Left cardiac atrium (tissue), 4 donors: ENCODE measurements at regions not wholly inside any gene's neighbourhood (a gene's known extent, or its start where the extent isn't known, plus 50 kb on each side); places are given as distances from the start of the nearest gene placed in this dataset.

Source experiments
- ATAC-seq, 2 donors: fragments of 200-7000 bp; cut with Tn5 transposase; one replicate each; pipeline ENCODE4 v1.9.1; 2020; ENCODE audit warnings: mild to moderate bottlenecking in 2 of 2, moderate library complexity in 2 of 2
- DNase-seq: peaks from one replicate; pipeline ENCODE4 v3.0.0-alpha.2; 2020
- intact Hi-C, 2 donors: fragments of 100-400 bp; cut with DNase I; formaldehyde crosslinking; loops; one replicate each; pipeline versions ENCODE4 v1.14.1 to v1.15.1; 2022 to 2023
- donor health status: DM: no; HTN: yes; CAD: no.
- donor health status: DM: no; HTN: yes; CAD: no; lungs with severe emphysema.
- donor health status: DM: yes; HTN: yes; CAD: no.
- donor health status: Dilated cardiomyopathy.

GRCh38 chr9:113690055-113690740, 185.9 kb upstream of the ZNF618 start:
- intact Hi-C loops = no loop called here
- peak in 1 of 2 donors; percentile 38 for ATAC-seq
- no peak for DNase-seq

GRCh38 chr9:113692256-113692655, 183.9 kb upstream of the ZNF618 start:
- no peak for ATAC-seq
- no peak for DNase-seq
- intact Hi-C loops = no loop called here

GRCh38 chr9:113694912-113695311, 181.2 kb upstream of the ZNF618 start:
- DNase-seq (no peak), ATAC-seq (no peak)
- intact Hi-C loops = no loop called here

- no peak for ATAC-seq
- intact Hi-C loops = no loop called here
- DNase-seq = no peak
Measured at GRCh38 chr9:113695440-113695851, 180.7 kb upstream of the ZNF618 start.

DNA sequence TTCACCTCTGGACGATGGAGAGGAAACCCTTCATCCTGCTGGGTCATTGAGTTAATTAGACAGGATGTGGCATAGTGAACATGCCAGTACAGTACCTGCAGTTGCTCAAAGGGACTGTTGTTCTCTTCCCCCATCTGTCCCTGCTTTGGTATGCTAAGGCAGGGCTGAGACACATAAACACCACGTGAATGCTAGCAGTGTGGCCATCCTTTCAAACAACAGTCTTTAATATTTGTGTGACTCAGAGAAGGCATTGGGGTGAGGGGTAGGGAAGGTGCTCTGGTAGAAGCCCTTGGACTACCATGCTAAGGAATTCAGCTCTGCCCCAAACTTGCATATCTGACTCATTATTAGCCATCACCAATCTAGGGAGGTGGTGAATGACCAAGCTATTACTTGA, 180.2 kb upstream of the ZNF618 start:
- ATAC-seq = no peak
- intact Hi-C loops = no loop called here

GRCh38 chr9:113701774-113702755, 174.0 kb upstream of the ZNF618 start:
- intact Hi-C loops = no loop called here
- DNase-seq = no peak
- no peak for ATAC-seq

More for the DNA sequence above, 180.2 kb upstream of the ZNF618 start:
- no peak for DNase-seq

GRCh38 chr9:113705306-113705927, 170.7 kb upstream of the ZNF618 start:
- DNase-seq (no peak), ATAC-seq (no peak)
- intact Hi-C loops = no loop called here

DNA sequence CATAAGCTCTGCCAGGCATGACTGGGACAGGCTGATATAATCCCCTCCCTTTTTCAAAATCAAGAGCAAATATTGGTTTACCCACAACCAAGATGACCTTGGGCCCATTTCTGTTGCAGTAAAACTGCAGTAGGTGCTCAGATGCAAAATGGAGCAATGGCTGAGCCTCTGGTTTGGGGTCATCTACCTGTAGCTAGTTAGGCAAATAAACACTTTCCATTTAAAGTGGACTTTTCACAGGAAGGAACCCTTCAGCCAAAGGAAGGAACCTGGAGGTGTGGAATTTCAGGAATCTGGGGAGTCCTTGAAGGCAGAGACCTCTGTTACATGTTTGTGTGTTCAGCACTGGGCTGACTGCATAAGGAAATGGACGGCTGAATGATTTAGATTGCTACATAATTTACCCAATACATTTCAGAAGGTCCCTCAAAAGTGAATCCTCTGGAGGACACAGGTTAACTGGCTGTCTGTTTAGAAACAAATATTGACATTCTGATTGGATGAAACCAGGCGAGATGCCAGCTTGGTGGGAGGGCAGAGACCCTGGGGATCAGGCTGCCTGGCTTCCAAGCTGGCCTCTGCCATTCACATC, 170.1 kb upstream of the ZNF618 start:
- ATAC-seq (no peak), DNase-seq (no peak)
- intact Hi-C loops = no loop called here

DNA sequence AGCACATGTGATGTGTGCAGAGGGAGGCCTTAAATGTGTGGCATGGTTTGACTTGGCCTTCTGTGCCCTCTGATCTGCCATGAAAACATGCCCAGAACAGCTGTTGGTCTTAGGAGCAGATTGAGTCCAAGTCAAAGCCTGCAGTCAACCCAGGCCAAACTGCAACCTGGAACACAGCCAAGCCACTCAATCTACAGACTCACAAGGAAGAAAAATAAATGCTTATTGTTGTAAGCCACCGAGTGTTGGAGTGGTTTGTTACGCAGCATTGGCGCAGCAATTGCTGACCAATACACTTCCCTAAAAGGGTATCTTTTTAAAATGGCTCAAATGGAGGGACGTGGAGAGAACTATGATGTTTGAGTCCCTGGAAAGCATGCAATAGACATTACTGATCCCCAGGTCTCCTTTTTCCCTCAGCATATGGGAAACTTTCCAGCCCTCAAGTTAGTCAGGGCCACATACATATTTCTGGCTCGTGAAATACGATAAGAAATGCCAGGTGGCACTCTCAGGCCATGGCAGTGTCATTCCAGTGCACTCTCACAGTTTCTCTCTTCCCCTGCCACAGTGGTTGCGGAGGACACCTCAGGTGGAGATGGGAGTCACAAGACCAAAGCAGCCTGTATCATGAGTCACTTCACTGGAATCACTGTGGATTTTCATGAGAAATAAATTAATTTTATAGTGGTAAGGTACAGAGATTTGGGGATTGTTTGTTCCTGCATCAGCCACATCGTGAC, 168.0 kb upstream of the ZNF618 start:
- intact Hi-C loops = no loop called here
- ATAC-seq (no peak), DNase-seq (no peak)

DNA sequence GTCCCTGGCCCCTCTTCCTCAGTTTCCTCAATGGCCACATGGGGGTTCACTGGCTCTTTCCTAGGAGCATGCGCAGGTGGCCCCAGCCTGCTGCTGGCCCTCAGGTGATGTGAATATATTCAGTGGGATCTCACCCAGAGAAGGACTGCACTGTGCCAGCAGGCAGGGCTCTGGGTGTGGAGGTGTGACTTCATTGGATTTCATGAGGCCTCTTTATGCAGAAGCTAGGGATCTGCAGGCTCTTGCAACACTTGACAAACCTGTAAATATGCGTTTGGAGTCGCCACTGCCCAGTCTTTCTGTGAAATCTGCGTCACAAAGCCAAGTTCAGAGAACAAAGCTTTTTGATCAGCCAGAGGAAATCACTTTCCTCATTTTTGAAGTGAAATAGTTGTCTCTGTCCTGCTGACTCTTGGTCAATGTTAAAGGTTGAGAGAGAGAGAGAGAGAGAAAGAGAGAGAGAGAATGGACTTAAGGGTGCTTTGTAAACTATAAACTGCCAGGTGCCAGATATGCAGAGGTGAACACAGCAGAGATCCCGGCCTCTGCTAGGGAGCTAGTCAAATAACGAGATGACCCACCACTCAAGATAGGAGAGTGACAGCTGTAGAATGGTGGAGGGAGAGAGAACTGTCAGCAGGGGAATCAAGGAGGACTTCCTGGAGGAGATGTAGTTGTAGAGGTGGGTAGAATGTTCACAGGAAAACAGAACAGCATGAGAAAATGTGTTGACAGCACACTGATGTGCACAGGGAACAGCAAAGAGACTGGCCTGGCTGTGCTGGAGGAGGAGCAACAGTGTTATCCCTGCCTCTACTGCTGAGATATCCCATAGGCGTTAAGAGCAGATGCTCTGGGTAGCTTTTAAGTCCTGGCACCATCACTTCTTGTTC, 167.0 kb upstream of the ZNF618 start:
- intact Hi-C loops = no loop called here
- DNase-seq (no peak), ATAC-seq (no peak)

GRCh38 chr9:113709721-113710120, 166.4 kb upstream of the ZNF618 start:
- intact Hi-C loops = no loop called here
- DNase-seq (no peak), ATAC-seq (no peak)

DNA sequence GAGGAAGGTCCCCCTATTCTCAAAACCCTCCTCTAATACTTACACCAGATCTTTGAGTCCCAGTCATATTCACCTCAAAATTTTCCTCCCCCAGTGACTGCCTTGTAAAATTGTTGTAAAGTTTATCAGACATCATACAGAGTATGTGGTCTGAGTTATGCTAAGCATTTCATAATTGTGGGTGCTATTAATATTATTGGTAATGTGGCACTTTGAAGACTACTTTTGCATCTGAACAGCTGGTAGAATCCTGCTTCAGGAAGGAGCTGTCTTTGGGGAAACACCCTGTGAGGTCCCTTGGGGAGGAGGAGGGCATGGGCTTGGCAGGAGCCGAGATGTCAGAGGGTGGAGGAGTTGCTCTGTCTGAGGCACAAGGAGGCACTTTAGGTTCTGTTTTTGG, 164.9 kb upstream of the ZNF618 start:
- DNase-seq (no peak), ATAC-seq (no peak)
- intact Hi-C loops = no loop called here

DNA sequence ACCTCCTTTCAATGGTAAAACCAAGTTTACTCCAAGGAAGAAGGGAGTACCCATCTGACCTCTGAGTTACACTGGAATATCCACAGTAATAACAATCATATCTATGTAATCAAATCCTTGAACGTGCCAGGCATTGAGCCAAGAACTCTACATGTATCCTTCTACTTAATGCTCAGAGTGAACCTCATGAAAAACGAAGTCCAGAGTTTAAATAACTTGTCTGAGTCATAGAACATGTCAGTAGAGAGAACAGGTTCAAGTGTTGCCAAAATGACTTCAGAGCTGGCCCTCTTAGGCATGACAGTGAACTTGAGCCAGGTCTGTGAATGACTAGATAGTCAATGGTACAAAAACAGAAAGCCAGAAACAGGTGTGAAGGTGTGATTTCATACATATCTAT, 164.1 kb upstream of the ZNF618 start:
- ATAC-seq (peak; percentile 34 to 73), DNase-seq (no peak)
- intact Hi-C loops = no loop called here

DNA sequence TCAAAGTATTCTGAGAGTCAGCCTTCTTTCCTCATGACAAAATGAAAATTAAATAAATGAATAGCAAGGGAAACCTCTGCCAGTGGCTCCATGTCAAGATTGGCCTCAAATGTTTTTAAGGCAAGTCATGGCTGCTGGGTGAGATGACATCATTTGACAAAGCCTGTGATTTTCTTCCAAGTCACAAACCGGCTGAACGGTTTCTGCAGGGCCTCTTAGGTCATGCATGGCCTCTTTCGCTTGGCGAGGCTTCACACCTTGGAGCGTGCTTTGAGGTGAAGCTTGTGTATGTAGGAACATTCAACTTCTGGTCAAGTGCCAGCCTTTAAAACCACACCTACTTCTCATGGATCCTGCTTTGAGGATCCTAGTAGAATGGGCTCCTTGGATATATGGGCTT, 161.0 kb upstream of the ZNF618 start:
- intact Hi-C loops = no loop called here
- ATAC-seq = no peak
- no peak for DNase-seq

- DNase-seq (no peak), ATAC-seq (no peak)
- intact Hi-C loops = no loop called here
Measured at GRCh38 chr9:113719919-113720318, 156.2 kb upstream of the ZNF618 start.

DNA sequence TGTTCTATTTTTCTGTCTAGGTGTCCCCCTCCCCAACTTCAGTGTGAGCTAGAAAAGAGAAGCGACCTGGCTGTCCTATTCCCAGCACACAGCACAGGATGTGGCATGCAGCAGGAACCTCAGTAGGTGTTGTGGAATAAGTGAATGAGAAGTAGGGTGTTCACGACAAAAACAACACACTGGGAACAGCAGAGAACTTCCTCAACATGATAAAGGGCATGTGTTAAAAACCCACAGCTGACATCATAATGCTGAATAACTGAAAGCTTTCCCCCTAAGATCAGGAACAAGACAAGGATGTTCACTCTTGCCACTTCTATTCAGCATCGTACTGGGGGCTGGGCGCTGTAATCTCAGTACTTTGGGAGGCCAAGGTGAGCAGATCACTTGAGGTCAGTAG, 155.6 kb upstream of the ZNF618 start:
- DNase-seq (no peak), ATAC-seq (no peak)
- intact Hi-C loops = no loop called here

- DNase-seq (no peak), ATAC-seq (no peak)
- intact Hi-C loops = no loop called here
Measured at GRCh38 chr9:113721856-113722255, 154.3 kb upstream of the ZNF618 start.

- intact Hi-C loops = no loop called here
- ATAC-seq = no peak
Measured at GRCh38 chr9:113724202-113724601, 151.9 kb upstream of the ZNF618 start.

More at GRCh38 chr9:113724202-113724601, 151.9 kb upstream of the ZNF618 start:
- no peak for DNase-seq
